GM23338 (cell line): ENCODE measurements at regions not wholly inside any gene's neighbourhood (a gene's known extent, or its start where the extent isn't known, plus 50 kb on each side); places are given as distances from the start of the nearest gene placed in this dataset.

Source experiments
- ATAC-seq: fragments of 200-7000 bp; cut with Tn5 transposase; 3 replicates; pipeline ENCODE4 v1.9.1; 2020
- DNase-seq: peaks from one replicate; pipeline ENCODE4 v3.0.0-alpha.2; 2015; ENCODE audit warnings: low spot score
- H2AFZ ChIP-seq: fragments of 200-600 bp; sonication (generic); 2 replicates; pipeline ENCODE4 v1.8.0; 2016; ENCODE audit warnings: antibody characterized with exemption, mild to moderate bottlenecking, moderate library complexity
- H3F3A ChIP-seq: fragments of 200-600 bp; sonication (generic); replicated peaks from 2 replicates; pipeline ENCODE4 v1.8.0; 2017; ENCODE audit warnings: antibody characterized with exemption, mixed run types, low read depth
- H3K27ac ChIP-seq: fragments of 200-600 bp; sonication (generic); 2 replicates; pipeline ENCODE4 v1.6.1; 2016; ENCODE audit warnings: low read depth
- H3K27me3 ChIP-seq: fragments of 200-600 bp; sonication (generic); 2 replicates; pipeline ENCODE4 v1.8.0; 2016; ENCODE audit warnings: mild to moderate bottlenecking, mixed run types, moderate library complexity; ENCODE audit not compliant: insufficient read depth
- H3K36me3 ChIP-seq: fragments of 200-600 bp; sonication (generic); 2 replicates; pipeline ENCODE4 v1.8.0; 2016; ENCODE audit warnings: mild to moderate bottlenecking; ENCODE audit not compliant: insufficient read depth
- H3K4me1 ChIP-seq: fragments of 200-600 bp; sonication (generic); 2 replicates; pipeline ENCODE4 v1.8.0; 2016; ENCODE audit warnings: mild to moderate bottlenecking, moderate library complexity; ENCODE audit not compliant: insufficient read depth
- H3K4me2 ChIP-seq: fragments of 200-600 bp; sonication (generic); 2 replicates; pipeline ENCODE4 v1.7.1; 2017; ENCODE audit warnings: mixed run types
- H3K4me3 ChIP-seq: fragments of 200-600 bp; sonication (generic); 2 replicates; pipeline ENCODE4 v1.6.1; 2016; ENCODE audit warnings: mixed run types
- H3K79me2 ChIP-seq: fragments of 200-600 bp; sonication (generic); replicated peaks from 2 replicates; pipeline ENCODE4 v1.8.0; 2017; ENCODE audit warnings: mild to moderate bottlenecking; ENCODE audit not compliant: insufficient read depth
- H3K9me2 ChIP-seq: fragments of 200-600 bp; sonication (generic); 2 replicates; pipeline ENCODE4 v1.8.0; 2017; ENCODE audit not compliant: insufficient read depth
- H4K20me1 ChIP-seq: fragments of 200-600 bp; sonication (generic); replicated peaks from 2 replicates; pipeline ENCODE4 v1.8.0; 2017; ENCODE audit warnings: mild to moderate bottlenecking; ENCODE audit not compliant: insufficient read depth
- H3K27ac Mint-ChIP-seq: 2 replicates; pipeline ENCODE4 v1.8.0; 2020; ENCODE audit warnings: inconsistent platforms, mild to moderate bottlenecking, moderate library complexity, mixed read lengths
- H3K27me3 Mint-ChIP-seq: 3 replicates; pipeline ENCODE4 v1.8.0; 2022; ENCODE audit warnings: low read depth, mild to moderate bottlenecking, moderate library complexity, mixed read lengths, inconsistent platforms; ENCODE audit not compliant: insufficient read depth, poor library complexity
- H3K36me3 Mint-ChIP-seq: 3 replicates; pipeline ENCODE4 v1.8.0; 2021; ENCODE audit warnings: low read depth, mild to moderate bottlenecking, inconsistent platforms, moderate library complexity, mixed read lengths
- H3K4me1 Mint-ChIP-seq: 3 replicates; pipeline ENCODE4 v1.8.0; 2020; ENCODE audit warnings: mild to moderate bottlenecking, inconsistent platforms, mixed read lengths
- H3K4me3 Mint-ChIP-seq: 3 replicates; pipeline ENCODE4 v1.8.0; 2021; ENCODE audit warnings: moderate library complexity, mild to moderate bottlenecking, inconsistent platforms, mixed read lengths
- H3K9me3 Mint-ChIP-seq: 3 replicates; pipeline ENCODE4 v1.8.0; 2020; ENCODE audit warnings: moderate library complexity, mild to moderate bottlenecking, inconsistent platforms, mixed read lengths
- CREB1 ChIP-seq: fragments of 250-450 bp; sonication (Bioruptor Pico); IDR thresholded peaks from 2 replicates; pipeline ENCODE4 v1.5.0; 2020; ENCODE audit warnings: low read depth, mild to moderate bottlenecking, moderate library complexity
- ETS1 ChIP-seq: IDR thresholded peaks from 2 replicates; pipeline ENCODE4 v1.6.1; 2016; ENCODE audit warnings: antibody characterized with exemption
- EZH2 ChIP-seq: fragments of 200-600 bp; sonication (generic); IDR thresholded peaks from one replicate; pipeline ENCODE4 v1.8.0; 2017; ENCODE audit warnings: antibody characterized with exemption, mild to moderate bottlenecking, low read depth; ENCODE audit not compliant: unreplicated experiment
- EZH2phosphoT487 ChIP-seq: fragments of 200-600 bp; sonication (generic); IDR thresholded peaks from one replicate; pipeline ENCODE4 v1.8.1; 2018; ENCODE audit warnings: antibody characterized with exemption; ENCODE audit not compliant: unreplicated experiment
- NANOG ChIP-seq: IDR thresholded peaks from 2 replicates; pipeline ENCODE4 v1.6.1; 2016; ENCODE audit warnings: antibody characterized with exemption, borderline replicate concordance
- POLR2AphosphoS5 ChIP-seq: IDR thresholded peaks from 2 replicates; pipeline ENCODE4 v1.6.1; 2016; ENCODE audit warnings: antibody characterized with exemption, low read depth
- REST ChIP-seq: IDR thresholded peaks from one replicate; pipeline ENCODE4 v1.6.1; 2018; ENCODE audit warnings: antibody characterized with exemption; ENCODE audit not compliant: unreplicated experiment
- ZNF331 ChIP-seq: fragments of 250-450 bp; sonication (Bioruptor Pico); IDR thresholded peaks from 2 replicates; pipeline ENCODE4 v1.5.0; 2020; ENCODE audit warnings: low read depth, mild to moderate bottlenecking, moderate library complexity
- ZNF462 ChIP-seq: fragments of 250-450 bp; sonication (Bioruptor Pico); IDR thresholded peaks from 2 replicates; pipeline ENCODE4 v1.5.0; 2020; ENCODE audit warnings: mild to moderate bottlenecking, moderate library complexity

- peaks cover 9% of the 10 kb centered on the region; the same call in 1 of the 3 replicates for H3K9me3 Mint-ChIP-seq
- Histone ChIP-seq H3K9me2 (no peaks in the 10 kb centered on the region), H3F3A (no peaks in the 10 kb centered on the region), H3K4me2 (no peak overlapping the region), H3K27me3 (no peaks in the 10 kb centered on the region), H3K79me2 (no peaks in the 10 kb centered on the region), H3K4me1 (no peaks in the 10 kb centered on the region), H2AFZ (no peak overlapping the region), H3K4me3 (no peak overlapping the region), H3K27ac (no peak overlapping the region), H3K36me3 (no peaks in the 10 kb centered on the region), H4K20me1 (no peaks in the 10 kb centered on the region)
- TF ChIP-seq ETS1 (no peak), CREB1 (CRISPR knock-in tag) (no peak), EZH2 (no peak), EZH2phosphoT487 (no peak), NANOG (no peak), ZNF462 (CRISPR knock-in tag) (no peak), ZNF331 (CRISPR knock-in tag) (no peak), POLR2AphosphoS5 (no peak), REST (no peak)
- H3K4me3 Mint-ChIP-seq: no peak overlapping the region
- DNase-seq: no peak
- H3K27ac Mint-ChIP-seq: no peak overlapping the region
- H3K36me3 Mint-ChIP-seq: no peaks in the 10 kb centered on the region; the same call in 1 of the 3 replicates
- no peak for ATAC-seq
- H3K4me1 Mint-ChIP-seq: peaks cover 9% of the 10 kb centered on the region; the same call in 2 of the 3 replicates
- peaks cover 16% of the 10 kb centered on the region for H3K27me3 Mint-ChIP-seq
Measured at GRCh38 chr4:3674479-3674851, 91.7 kb upstream of the ADRA2C start.
